HCT116 (cell line): ENCODE measurements at regions not wholly inside any gene's neighbourhood (a gene's known extent, or its start where the extent isn't known, plus 50 kb on each side); places are given as distances from the start of the nearest gene placed in this dataset.

Experiments
- EZH2 ChIP-seq: fragments of 200-600 bp; sonication (generic); IDR thresholded peaks from 2 replicates; pipeline ENCODE4 v1.6.1; 2017; ENCODE audit warnings: antibody characterized with exemption, mixed run types
- FOSL1 ChIP-seq: IDR thresholded peaks from 2 replicates; pipeline ENCODE4 v1.6.1; 2012; ENCODE audit warnings: low read depth
- POLR2AphosphoS5 ChIP-seq: IDR thresholded peaks from 2 replicates; pipeline ENCODE4 v1.6.1; 2011; ENCODE audit warnings: mild to moderate bottlenecking, low read depth, low read length, moderate library complexity
- TF ChIP-seq, protein P1 (sequence below), 3 experiments: fragments of 200-600 bp in 1 of 3; sonication (generic) in 1 of 3; IDR thresholded peaks in 2 of 3; conservative IDR thresholded peaks in 1 of 3; 2 replicates each; pipeline ENCODE4 v1.5.1; 2012 to 2017; ENCODE audit warnings: low read depth in 2 of 3, low read length in 2 of 3, antibody characterized with exemption in 1 of 3, borderline replicate concordance in 1 of 3, control low read depth in 1 of 3, mild to moderate bottlenecking in 1 of 3, mixed read lengths in 1 of 3, mixed run types in 1 of 3, moderate library complexity in 1 of 3; ENCODE audit not compliant: insufficient read depth in 1 of 3

DNA sequence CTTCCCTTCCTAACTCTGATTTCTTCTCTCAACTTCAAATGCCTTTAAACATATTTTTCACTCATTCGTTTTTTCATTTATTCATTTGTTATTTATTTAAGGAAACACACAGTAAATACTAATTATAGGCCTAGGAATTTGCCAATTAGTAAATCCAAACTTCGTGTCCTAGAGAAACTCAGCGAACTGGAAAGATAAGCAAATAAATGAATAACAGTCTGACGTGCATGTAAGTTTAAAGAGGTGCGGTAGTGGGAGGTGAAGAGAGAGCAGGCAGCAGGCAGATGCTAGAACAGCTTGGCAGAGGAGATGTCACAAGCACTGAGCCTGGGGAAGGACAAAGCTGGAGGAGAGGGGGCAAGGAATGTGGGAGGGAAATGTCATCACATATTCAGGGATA is 228.2 kb downstream of the DPY19L2 start:
- TF ChIP-seq POLR2AphosphoS5 (no peak), EZH2 (no peak), FOSL1 (no peak)
- TF ChIP-seq, protein P1, sequence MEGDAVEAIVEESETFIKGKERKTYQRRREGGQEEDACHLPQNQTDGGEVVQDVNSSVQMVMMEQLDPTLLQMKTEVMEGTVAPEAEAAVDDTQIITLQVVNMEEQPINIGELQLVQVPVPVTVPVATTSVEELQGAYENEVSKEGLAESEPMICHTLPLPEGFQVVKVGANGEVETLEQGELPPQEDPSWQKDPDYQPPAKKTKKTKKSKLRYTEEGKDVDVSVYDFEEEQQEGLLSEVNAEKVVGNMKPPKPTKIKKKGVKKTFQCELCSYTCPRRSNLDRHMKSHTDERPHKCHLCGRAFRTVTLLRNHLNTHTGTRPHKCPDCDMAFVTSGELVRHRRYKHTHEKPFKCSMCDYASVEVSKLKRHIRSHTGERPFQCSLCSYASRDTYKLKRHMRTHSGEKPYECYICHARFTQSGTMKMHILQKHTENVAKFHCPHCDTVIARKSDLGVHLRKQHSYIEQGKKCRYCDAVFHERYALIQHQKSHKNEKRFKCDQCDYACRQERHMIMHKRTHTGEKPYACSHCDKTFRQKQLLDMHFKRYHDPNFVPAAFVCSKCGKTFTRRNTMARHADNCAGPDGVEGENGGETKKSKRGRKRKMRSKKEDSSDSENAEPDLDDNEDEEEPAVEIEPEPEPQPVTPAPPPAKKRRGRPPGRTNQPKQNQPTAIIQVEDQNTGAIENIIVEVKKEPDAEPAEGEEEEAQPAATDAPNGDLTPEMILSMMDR (IDR thresholded peaks at IDR 0.05 in 2 of 3, conservative IDR thresholded peaks at IDR 0.05 in 1 of 3; ENCODE audit: borderline replicate concordance in 1 of 3, insufficient read depth in 1 of 3, low read depth in 2 of 3, low read length in 2 of 3), result no peak
